ENCODE measurements at regions not wholly inside any gene's neighbourhood (a gene's known extent, or its start where the extent isn't known, plus 50 kb on each side); places are given as distances from the start of the nearest gene placed in this dataset.

DNA sequence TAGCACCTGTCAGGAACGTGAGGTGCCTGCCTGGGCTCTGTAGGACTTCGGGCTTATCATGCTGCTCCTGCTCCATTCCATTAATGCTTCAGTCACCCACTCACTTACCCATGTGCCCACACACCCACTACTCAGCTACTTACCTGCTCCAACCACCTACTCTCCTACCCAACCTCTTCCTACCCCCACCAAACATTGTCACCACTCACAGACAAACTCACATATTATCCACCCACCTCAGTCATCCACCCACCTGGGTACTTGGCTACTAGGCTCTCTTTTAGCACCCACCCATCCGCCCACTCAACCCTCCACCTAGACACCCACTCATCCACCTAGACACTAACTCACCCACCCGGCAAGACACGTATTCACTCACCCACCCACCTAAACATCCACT, 724.7 kb upstream of the RAB6C start:
- DNase-seq (no peak), ATAC-seq (ENCODE audit: poor library complexity) (no peak)
- intact Hi-C loops (cut with DNase I): loop anchor here (10.0 kb wide), 1 partner anchor 520 kb away; no protein-coding TSS in a partner anchor

DNA sequence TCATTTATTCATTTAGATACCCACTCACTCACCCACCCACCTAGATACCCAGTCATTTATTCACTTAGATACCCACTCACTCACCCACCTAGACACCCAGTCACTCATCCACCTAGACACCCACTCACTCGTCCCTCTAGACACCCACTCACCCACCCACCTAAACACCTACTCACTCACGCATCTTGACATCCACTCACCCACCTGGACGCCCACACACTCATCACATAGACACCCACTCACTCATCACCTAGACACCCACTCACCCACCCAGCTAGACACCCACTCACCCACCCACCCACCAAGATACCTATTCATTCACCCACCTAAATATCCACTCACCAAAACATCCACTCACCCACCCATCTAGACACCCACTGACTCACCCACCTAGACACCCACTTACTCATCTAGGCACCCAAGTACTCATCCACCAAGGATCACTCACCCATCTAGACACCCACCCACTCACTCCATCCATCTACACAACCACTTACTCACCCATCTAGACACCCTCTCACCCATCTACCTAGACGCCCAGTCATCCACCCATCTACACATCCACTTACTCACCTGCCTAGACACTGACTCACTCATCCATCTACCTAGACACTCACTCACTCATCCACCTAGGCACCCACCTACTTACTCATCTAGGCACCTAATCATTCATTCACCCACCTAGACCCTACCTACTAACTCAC, 723.7 kb upstream of the RAB6C start:
- intact Hi-C loops (cut with DNase I): loop anchor here (10.0 kb wide), 1 partner anchor 521 kb away; no protein-coding TSS in a partner anchor
- no peak for ATAC-seq (ENCODE audit: poor library complexity)
- no peak for DNase-seq

DNA sequence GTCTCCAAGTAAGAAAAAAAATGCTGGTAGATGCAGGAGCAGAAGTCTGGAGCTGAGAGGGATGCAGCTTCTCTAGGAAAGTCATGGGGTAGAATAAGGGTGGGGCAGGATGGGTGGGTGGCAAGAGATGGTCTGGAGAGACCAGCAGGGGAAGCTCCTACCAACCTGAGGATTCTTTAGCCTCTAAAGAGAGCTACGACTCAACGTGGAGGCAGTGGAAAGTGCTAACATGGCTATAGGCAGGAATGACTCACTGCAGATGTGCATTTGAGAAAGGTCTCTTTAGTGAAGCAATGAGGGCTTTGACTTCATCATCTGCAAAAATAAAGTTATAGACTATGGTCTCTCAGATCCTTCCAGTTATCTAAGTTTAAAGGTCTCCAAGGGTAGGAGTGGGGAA, 722.8 kb upstream of the RAB6C start:
- no peak for ATAC-seq (ENCODE audit: poor library complexity)
- DNase-seq: no peak
- intact Hi-C loops (cut with DNase I): loop anchor here (10.0 kb wide), 1 partner anchor 522 kb away; no protein-coding TSS in a partner anchor

DNA sequence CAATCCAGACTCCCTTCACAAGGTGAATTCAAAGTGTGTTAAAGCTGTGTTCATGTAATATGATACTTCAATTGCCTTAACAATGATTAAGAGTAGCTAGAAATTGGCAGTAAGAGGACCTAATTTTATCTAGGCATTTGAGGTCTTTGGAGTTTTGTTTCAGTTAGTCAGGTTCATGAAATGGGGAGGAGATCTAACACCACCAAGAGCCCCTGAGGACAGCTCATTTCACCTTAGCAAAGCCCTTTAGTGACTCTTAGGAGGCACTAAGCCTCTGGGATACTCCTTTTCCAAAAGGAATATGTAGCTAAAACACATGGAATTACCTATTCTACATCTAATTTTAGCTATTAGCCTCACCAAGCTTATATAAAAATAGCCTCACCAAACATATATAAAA, 716.5 kb upstream of the RAB6C start:
- ATAC-seq (ENCODE audit: poor library complexity) (no peak), DNase-seq (no peak)
- intact Hi-C loops (cut with DNase I): no loop called here

DNA sequence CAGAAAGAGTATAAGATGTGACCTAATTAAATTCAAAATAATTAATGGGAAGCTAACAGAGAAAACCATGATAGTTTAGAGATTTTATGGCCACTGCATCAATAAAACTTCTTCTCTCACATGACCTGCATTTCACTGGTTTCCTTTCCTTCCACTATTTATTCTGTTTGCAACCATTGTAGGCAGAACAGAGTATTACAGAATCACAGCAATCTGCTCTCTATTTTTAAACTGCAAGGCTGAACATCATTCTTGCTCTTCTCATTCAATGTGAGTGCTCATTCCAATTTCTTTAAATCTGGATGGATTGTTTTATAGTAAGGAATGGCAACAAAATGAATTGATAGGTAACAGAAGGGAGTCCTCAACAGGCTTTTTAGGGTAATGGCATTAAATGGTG, 715.5 kb upstream of the RAB6C start:
- intact Hi-C loops (cut with DNase I): no loop called here
- DNase-seq (no peak), ATAC-seq (ENCODE audit: poor library complexity) (no peak)

DNA sequence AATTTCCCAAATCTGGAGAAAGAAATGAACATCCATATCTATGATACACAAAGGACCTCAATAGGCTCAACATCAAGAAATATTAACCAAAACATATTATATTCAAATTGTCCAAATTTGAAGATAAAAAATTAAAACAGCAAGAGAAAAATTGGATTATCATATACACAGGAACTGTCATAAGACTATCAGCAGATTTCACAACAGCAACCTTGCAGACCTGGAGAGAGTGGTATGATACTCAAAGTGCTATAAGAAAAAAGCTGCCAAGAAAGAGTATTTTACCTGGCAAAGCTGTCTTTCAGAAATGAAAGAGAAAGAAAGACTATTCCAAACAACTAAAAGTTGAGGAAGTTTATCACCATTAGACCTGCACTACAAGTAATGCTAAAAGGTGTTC, 711.9 kb upstream of the RAB6C start:
- ATAC-seq (ENCODE audit: poor library complexity) (no peak), DNase-seq (no peak)
- intact Hi-C loops (cut with DNase I): no loop called here

DNA sequence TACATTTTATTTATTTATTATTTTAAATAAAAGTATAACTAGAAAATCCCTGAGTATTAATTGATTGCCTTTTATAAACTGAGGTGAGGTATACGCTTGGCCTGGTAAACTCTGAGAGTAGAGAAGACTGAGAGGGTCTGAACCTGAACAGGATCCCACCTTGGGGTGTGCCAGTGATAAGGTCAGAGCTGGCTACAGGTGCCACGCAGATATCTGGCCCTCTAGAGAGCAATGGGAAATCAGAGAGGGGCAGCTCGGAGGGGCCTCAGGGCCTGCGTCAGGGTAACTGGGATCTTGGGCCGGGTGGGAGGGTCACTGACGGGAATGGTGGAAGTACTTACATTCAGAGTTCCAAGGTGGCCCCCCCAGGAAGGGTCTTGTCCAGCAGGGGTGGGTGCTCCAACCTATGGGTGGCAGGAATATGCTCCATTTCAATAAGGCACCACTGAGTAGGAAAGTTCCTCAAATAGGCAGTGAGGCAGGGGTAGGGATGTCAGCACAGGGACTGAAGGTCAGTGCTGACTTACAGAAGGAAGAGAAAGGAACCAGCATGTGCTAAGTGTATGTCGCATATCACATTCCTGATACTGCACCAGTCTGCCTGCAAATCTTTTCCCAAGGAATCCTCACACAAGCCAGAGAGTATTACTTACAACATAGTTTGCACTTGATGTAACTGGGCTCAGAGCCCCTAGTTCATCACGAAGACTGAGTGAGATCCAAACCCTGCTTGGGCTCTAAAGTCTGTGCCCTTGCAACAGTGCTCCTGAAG, 706.0 kb upstream of the RAB6C start:
- intact Hi-C loops (cut with DNase I): no loop called here
- DNase-seq: no peak
- ATAC-seq (ENCODE audit: poor library complexity): no peak

DNA sequence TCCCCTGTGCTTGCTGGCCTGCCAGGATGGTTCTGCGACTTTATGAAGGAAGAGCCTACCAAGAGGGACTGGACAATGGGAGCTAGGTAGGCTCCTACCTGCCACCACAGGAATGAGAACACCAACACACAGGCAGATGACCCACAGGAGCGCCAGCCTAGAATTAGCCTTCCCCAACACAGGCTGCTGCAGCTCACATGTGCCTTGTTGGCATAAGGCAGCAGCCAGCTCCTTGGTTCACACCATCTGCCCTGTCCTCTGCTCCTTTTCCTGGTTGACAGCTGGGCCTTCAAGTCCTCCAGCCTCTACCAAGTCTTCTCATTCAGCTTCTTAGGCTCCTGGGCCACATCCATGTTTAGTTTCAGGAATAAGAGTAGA, 705.4 kb upstream of the RAB6C start:
- intact Hi-C loops (cut with DNase I): no loop called here
- ATAC-seq (ENCODE audit: poor library complexity) (no peak), DNase-seq (no peak)

DNA sequence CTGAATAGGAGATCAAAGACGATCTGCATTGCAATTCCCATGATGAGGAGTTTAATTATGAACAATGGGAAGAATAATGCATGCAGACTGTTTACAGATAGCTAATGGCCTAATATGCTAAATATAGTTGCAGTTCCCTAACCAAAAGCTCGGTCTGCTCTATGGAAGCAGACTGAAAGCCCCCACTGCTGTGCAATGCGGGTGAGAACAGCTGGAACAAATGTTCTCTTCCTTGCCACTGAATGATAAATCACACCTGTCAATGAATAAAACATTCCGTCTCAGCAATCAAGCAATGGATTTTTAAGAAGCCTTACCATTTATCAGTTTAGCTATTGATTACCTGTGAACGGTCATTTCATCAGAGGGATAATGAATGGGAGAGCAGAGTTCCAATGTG, 704.5 kb upstream of the RAB6C start:
- no peak for ATAC-seq (ENCODE audit: poor library complexity)
- intact Hi-C loops (cut with DNase I): no loop called here
- DNase-seq: no peak

DNA sequence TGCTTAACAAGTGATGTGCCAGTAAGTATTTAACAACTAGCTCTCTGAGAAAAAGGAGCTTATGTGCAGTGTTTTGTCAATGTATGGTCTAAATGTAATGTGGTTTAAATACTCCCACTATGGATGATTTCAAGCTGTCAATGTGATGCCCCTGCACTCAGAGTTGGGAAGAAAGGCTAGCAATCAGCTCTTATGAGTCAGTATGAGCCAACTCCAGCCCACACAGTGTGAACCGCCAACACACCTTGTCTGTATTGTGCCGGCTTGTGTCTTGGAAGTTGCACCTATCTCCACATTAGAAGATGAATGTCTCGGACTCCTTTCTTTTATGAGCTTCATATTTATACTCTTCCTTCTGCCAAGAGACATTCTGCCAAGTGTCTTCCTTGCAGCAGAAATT, 703.8 kb upstream of the RAB6C start:
- no peak for DNase-seq
- intact Hi-C loops (cut with DNase I): no loop called here
- ATAC-seq (ENCODE audit: poor library complexity): no peak

DNA sequence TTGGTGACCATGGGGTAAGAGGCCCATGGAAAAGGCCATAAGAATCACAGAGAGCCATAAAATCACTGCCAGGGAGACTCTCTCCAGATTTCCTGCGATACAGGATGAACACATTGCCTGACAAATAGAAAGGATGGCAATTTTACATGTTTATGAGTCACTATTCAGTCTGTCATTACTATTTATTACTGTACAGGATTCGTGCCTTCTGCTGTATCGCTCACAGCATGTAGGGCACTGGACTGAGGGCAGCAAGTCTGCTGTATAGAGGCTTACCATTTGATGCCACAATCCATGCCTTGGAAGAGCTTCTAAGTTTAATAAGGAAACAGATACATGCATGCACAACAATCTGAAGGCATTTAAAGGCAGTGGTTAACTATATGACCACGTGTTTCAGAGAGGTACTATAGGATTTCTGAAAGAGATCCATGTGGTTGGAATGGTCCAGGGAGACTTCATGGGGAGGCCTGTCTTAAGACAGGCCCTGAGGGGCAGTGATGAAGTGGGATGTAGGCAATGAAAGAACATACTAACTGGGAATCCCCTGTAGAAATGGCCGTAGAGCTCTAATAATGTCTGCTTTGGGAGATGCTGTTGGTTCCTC, 702.4 kb upstream of the RAB6C start:
- intact Hi-C loops (cut with DNase I): no loop called here
- ATAC-seq (ENCODE audit: poor library complexity): no peak
- DNase-seq: no peak

DNA sequence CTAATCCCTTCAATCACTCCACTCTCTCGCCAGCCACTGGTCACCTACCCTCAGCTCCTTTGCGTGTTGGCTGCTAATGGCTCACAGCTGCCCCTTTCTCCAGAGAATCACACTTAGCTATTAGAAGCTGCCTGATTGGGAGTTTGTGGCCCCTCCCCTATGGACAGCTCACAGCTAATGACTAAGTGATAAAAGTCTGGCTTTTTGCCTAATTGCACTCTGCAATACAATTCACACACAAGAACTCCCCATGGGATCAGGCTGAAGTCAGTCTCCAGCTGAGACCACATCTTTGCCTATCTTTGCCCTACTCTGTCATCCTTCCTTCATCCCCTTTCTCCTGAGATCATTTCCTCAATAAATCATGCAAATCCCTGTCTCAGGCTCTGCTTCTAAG, 701.9 kb upstream of the RAB6C start:
- no peak for DNase-seq
- intact Hi-C loops (cut with DNase I): no loop called here
- no peak for ATAC-seq (ENCODE audit: poor library complexity)

DNA sequence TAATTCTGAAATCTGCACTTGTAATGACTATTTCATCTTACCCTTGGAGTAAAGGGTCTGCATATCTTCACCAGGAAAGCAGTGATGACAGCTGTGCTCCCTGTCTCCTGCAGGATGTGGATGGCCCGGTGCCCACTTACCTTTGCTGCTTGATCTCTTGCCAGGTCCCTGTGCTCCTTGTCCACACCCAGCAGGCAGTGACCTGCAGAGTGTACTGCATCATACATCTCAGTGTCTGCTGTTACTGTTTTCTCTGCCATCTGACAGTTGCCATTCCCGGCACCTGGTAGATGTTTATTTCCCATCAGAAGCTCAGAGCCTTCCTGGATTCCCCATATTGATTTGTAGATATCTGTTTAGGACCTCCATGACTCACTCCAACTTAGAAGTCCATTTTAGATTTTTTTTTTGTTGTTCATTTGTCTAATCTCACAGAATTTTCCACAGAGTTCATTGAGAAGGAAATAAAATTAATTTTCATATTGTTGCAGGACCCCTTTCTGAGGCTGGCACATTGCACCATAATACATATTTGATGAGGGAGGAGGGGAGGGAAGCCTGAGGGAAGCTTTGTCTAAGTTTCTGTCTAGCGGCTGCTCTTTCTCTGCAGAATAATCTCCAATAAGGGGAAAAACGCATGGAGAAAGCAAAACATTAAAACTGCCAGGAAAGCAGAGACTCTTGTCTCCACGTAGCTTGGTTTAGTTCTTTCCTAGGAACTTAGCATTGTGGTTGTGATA, 697.5 kb upstream of the RAB6C start:
- intact Hi-C loops (cut with DNase I): no loop called here
- DNase-seq (no peak), ATAC-seq (ENCODE audit: poor library complexity) (no peak)

DNA sequence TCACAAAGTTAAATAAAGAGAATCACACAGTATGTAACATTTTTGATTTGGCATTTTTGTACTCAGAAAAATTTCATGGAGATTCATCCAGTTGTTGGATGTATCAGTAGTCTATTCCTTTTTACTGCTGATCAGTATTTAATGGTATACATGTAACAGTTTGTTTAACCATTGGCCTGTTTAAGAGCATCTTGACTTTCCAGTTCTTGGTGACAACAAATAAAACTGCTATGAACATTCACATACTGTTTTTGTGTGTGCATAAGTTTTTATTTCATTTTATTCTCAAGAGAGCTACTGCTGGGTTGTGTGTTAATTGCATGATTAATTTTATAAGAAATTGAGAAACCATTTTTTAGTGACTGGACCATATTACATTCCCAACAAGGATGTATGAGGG, 694.5 kb upstream of the RAB6C start:
- intact Hi-C loops (cut with DNase I): no loop called here
- no peak for DNase-seq
- ATAC-seq (ENCODE audit: poor library complexity): no peak

DNA sequence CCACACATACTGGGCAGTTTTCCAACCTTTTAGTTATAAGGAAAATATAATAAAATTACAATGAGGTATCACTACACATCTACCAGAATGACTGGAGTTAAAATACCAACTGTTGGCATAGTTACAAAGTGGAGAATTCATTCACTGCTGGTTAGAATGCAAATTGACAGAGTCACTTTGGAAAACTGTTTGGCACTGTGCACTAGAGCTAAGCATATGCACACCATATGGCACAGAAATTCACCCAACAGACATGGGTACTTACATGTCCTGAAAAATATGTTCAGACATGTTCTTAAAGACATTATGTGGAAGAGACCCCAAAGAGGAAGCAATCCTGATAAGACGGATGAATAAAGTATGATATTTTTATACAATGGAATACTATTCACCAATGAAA, 686.1 kb upstream of the RAB6C start:
- intact Hi-C loops (cut with DNase I): no loop called here
- DNase-seq (no peak), ATAC-seq (ENCODE audit: poor library complexity) (no peak)

DNA sequence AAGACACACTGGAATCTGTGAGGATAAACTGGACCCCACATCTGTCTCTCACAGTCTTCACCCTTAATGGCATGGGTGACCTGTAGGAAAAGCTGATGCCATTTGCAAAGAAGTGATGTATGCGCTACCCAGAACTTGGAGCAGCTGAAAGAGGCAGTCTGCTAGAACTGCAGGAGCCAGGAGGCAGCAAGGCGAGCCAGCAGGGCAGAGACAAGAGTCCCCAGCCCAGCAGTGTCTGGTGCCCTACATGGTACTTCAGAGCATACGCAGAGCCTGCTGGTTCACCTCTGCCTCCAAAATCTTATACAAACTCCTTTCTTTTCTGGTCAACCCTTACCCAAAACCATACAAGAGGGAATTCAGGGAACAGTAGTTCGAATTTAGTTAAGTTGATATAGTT, 683.1 kb upstream of the RAB6C start:
- peak; percentile 40 for ATAC-seq (ENCODE audit: poor library complexity)
- intact Hi-C loops (cut with DNase I): no loop called here

DNA sequence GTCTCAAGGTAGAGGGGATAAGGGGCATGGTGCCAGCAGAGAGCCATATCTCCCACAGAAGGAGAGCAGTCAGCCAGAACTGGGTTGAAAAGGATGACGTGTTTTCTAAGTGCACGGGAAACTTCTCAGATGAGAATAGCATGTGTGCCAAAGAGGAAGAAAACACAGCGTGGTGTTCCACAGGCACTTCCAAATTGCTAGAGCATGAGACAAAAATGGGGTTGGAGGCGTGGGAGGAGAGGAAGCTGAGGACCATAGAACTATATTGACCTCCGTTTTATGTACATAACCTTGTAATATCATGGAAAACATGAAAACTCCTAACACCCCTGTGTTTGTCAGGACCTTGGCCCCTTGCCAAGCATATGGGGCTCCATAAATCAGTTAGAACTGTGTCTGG, 682.7 kb upstream of the RAB6C start:
- DNase-seq (no peak), ATAC-seq (ENCODE audit: poor library complexity) (peak; percentile 59)
- intact Hi-C loops (cut with DNase I): no loop called here

More for the DNA sequence above, 683.1 kb upstream of the RAB6C start:
- no peak for DNase-seq

DNA sequence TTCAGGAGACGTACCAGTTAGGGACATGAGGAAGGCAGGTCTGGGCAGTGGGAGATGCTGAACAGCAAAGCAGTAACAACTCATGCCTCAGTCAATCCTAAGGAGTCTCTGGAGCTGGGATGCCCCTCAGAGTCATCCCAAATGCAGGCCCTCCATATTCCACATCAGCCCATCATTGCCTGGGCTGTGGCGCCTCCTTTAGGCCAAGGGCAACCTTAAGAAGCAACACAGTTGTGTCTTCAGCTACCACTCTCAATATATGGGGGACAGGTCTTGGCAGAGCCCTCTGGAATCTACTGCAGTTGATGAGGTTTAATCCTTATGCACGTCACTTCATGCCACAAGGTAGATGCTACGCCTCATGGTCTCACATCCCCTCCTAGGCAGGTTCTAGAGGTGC, 682.0 kb upstream of the RAB6C start:
- no peak for ATAC-seq (ENCODE audit: poor library complexity)
- intact Hi-C loops (cut with DNase I): no loop called here
- no peak for DNase-seq

DNA sequence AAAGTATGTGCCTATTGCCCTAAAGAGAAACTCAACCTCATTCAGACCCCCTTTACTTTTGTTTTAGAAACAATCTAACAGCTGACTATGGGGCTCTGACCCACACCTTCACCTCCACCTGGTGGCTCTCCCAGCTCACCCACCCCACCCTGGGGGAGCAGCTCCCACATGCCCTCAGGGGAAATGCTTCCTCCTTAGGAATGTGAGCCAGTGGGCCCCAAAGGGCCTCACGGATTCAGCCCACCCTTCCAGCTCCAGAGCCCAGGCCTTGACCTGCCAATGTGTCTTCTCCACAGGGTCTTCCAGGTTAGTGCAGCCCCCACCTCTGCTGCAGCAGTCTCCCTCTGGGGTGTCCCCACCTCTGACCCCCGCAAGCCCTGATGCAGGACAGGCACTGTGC, 680.1 kb upstream of the RAB6C start:
- ATAC-seq (ENCODE audit: poor library complexity) (no peak), DNase-seq (no peak)
- intact Hi-C loops (cut with DNase I): no loop called here
